NOMO-1 treated with DMSO at 0.1 percent for 48 hours (cell line): ENCODE measurements at regions not wholly inside any gene's neighbourhood (a gene's known extent, or its start where the extent isn't known, plus 50 kb on each side); places are given as distances from the start of the nearest gene placed in this dataset.

Experiments used
- DNase-seq: peaks from one replicate; lab custom pipeline; 2025; ENCODE audit not compliant: unreplicated experiment; lab: John Stamatoyannopoulos, UW

GRCh38 chr11:19525276-19525675 lies 187.4 kb upstream of the NAV2 start:
- peak; percentile 68 for DNase-seq

DNA sequence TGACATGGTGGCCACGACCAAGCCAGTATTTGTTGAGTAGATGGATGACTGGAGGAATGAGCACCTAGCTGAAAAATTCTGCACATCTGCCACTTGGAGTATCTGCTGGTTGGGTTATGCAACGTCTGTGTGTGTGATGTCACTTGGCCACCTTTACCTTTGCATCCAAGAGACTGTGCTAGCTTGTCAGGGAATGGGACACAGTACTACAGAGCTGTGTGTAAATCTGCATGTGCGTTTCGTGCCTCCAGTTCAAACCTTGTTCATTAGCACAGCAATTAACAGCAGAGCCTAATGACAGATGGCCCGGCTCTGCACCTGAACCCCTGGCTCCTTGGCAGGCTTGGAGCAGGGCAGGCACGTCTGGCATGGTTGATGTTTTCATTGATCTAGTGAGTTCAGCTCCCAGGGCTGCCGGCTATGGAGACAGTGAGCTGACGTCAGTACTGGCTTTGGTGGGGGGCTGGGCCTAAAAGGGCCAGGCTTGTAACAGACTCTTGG lies 188.4 kb upstream of the NAV2 start:
- no peak for DNase-seq

DNA sequence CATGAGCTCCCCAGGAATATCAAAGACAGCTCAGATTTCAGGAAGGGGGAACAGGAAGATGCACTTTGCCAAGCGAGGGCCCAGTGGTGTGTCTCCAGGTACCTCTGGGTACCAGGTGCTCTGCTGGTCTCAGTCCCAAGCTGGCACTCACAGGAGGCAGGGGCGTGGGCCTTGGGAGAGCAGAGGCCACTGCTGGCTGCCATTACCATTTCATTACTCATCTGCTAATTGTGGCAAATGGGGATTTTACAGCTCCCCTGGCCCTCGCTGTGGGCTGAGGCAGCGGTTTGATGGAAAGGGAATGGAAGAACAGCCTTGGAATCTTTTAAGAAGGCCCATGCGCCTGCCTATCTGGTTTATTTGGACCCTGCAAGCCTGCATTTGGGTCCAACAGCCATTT lies 192.0 kb upstream of the NAV2 start:
- no peak for DNase-seq

DNA sequence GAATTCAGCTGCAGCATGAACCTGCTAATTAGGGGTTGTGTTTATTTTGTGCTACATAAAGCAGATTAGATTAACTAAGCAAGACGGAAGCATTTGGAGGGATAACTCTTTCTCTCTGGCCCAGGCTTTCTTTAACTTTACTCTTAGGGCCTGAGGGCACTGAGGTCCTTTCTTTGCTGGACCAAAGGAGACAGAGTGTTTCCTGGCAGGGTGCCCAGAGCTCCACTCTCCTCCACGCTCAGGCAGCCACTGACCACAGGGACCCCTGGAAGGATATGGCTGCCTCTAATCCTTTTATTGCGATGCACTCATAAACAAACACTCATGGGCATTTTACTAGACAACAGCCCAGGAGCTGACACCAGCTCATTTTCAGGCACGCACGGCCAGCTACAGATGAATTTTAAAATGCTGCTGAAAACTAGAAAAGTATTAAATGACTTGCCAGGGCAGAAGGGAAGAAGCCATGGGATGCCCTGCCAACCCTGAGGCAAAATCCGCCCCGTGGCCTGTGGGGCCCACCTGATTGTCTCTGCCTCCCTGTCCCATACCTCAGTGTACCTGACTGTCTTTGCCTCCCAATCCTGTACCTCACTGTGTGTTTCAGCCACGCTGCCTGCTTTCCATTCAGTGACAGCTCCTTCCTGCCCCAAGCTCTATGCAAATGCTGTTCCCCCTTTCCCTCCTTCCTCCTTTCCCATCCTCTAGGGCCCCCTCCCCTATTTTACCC lies 192.6 kb upstream of the NAV2 start:
- DNase-seq: no peak

DNA sequence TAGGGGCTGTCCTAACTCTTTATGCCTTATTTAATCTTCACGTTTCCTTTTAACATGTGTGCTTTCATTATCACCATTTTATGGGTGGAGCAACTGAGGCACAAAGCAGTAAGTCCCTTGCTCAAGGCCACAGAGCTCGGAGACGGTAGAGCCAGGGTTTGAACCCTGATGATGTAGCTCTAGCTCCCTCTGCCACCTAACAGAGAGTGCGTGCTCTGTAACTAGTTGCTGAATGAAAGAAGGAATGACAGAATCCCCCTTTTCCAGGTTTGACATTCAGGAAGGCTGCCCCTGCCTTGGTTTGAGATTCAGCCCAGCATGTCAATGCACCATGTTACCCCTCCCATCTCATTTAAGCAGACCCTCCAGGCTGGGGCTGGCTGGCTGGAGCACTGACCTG lies 193.3 kb upstream of the NAV2 start:
- DNase-seq: no peak

DNA sequence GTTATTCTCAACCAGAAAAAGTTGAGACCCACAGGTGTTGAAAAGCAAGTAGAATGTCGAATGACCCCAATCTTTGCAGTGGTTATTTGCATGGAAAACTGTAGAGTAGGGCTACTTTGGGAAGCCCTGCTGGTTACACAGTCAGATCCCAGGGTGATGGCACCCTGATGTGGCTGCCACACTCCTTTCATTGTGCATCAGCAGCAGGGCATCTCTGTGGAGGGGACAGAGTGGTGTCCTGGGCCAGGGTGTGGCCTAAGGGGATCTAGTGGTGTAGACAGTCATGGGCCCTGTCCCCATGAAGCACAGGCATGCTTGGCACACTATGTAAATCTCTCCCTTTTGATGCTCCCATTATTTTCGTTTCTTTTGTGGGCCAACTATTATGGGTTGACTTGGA lies 199.4 kb upstream of the NAV2 start:
- DNase-seq: no peak

DNA sequence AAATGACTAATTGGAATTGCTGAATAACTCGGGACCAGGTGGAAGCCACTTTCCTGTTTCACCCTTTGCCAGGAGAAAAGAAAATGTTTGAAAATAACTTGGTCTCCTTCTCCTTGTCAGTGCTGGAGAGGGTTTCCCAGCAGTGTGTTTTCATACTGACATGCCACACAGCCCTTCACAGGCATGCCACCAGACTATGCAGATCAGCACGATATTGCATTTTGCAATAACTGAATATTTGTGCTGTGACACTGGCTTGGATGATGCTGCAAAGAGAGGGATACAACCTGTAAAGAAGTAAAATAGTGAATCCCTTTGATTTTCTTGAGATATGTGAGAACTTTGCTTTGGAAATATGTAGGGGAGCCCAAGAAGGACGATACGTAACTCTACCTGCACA lies 200.0 kb upstream of the NAV2 start:
- DNase-seq: no peak

DNA sequence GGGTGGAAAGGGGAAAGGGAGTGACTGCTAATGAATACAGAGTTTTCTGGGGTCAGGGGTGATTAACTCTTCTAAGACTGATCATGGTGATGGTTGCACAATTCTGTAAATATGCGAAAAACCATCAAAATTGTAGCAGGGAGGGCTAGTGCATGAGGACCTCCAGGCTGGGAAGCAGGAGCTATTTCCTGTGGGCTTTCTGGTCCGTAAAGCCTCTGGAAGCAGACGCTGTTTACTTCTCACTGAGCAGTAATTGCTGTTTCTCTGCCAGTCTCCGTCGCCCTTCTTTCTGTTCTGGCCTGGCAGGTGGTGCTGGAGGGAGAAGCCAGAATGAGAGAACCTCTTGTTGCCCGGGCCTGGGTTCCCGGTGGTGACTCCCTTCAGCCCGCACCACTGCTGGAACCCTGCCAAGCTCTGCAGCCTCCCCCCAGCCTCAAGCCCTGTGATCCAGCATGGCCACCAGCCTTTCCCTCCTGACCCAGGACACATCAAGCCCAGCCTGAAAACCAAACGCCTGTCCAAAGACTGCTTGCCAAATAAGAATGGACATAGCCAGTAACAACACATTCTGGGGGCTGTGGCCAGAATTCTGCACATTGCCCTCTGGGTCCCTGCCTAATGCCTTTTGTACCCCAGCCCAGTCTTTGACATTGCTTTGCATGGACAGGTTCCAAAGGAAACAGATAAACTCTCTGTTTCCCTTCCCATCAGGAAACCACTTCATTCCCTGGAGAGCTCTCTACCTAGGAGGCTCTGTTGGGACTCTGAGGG lies 201.0 kb upstream of the NAV2 start:
- DNase-seq: no peak

- DNase-seq: no peak
Measured at GRCh38 chr11:19511066-19511412, 201.6 kb upstream of the NAV2 start.

DNA sequence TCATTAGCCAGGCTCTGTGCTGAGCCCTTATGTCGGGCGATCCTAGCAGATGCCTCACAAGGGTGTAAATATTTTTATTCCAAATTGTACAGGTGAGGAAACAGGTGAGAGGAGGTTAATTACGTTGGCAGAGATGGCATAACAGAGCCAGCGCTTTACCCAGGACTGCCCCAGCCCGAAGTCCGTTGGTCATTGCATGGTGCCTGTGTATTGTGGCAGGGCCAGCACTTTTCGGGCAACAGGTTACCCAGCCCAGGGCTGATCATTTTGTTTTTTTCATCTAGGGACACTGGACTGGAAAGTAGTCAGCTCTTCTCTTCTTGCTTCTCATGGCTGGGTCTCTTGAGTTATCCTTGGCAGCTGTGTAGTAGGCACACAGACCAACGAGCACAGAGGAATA lies 202.2 kb upstream of the NAV2 start:
- no peak for DNase-seq

DNA sequence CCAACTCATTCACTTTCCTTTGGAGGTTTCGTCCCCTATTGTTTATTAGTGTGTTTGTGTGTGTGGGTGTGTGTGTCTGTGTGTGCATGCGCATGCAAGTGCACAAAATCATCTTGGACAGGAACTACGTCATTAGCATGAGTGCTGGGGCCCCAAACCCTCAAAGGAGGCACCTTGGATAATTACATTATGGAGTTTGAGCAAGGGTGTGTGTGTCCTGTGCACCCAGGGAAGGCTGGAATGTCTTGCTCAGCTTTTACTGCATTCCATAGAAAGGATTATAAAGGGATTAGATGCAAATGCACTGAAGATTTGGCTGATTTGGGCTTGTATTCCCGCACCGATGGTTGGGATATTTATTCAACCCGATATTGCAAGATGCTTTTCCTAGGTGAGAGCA lies 203.4 kb upstream of the NAV2 start:
- DNase-seq: no peak

DNA sequence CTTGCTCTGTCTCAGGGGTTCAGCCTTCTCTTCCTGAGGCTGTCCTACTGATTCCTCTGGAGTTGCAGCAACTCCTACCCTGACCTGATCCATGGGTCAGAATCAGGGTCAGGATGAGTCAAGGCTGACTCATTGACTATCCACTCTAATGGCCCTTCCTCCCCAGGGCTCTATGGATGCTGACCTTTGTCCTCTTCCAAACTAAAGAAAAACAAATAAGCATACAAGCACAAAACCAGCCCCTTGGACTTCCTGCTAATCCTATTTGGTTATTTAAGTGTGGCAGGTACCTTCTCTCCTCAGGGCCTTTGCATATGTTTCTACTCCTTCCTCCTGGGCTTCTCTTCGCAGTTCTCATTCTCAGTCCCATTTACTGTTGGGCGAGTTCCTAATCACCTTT lies 204.5 kb upstream of the NAV2 start:
- DNase-seq: no peak

- DNase-seq: no peak
Measured at GRCh38 chr11:19506816-19507486, 205.7 kb upstream of the NAV2 start.

GRCh38 chr11:19502691-19503253 lies 209.9 kb upstream of the NAV2 start:
- DNase-seq: no peak

GRCh38 chr11:19501631-19502030 lies 211.0 kb upstream of the NAV2 start:
- DNase-seq: no peak

- DNase-seq: no peak
Measured at GRCh38 chr11:19499999-19500398, 212.6 kb upstream of the NAV2 start.

- no peak for DNase-seq
Measured at GRCh38 chr11:19499026-19499669, 213.5 kb upstream of the NAV2 start.

GRCh38 chr11:19493446-19494213 lies 219.0 kb upstream of the NAV2 start:
- no peak for DNase-seq

DNA sequence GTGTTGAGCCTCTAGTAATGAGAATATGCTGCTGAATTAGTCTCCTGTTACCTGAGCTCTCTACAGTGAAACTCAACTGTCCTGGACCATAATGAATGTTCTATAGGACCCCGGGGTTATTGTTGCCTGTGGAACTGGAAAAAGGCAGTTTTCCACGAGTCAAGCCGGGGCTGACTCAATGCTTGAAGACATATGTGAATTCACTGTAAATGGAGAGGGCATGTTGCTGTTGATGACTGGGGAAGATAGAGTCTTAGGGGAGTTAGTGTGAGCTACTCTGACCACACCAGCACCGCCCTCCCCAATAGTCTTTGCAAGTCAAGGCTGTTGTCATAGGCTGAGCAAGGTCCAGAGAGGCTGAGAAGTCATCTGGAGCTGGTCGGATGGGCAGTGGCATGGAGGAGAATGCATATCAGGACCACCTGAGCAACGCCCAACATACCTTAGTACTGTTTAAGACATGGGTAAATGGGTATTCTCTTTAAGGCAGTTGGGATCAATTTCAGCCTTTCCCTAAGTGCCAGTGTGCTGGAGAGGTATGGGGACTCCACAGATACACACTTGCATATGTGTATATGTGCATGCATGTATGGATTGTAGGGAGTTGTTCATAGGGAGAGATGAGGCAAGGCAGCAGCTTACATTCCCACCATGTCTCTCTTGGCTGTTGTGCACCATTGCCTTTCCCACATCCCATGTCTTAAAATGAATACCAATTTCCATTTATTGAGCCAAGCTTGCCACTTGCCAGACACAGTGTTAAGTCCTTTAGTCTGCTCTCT lies 230.1 kb upstream of the NAV2 start:
- DNase-seq: no peak

DNA sequence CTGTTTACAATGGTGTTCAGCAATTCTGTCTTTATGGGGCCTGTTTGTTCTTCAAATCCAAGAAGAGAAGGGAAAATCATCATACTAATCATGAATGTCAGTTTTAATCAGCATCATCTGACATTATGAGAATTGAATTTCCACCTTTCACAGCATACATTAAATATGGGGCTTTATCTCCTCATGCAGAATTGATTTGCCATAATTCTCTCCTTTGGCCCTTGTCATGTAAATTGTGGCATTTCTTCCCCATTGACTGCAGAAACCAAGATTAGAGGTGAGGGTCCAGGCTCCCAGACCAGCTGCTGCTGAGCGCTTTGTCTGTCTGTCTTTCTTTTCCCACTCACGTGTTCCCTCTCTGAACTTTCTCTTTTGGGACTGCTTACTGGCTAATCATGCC lies 232.1 kb upstream of the NAV2 start:
- DNase-seq: no peak
